AG04450 (cell line): ENCODE measurements at regions not wholly inside any gene's neighbourhood (a gene's known extent, or its start where the extent isn't known, plus 50 kb on each side); places are given as distances from the start of the nearest gene placed in this dataset.

Experiments used
- CTCF ChIA-PET: fragments of 300-600, 350-600 bp; formaldehyde crosslinking; extraction: SDS; loops from one replicate; lab custom pipeline; 2022; ENCODE audit warnings: antibody characterized with exemption, inconsistent platforms; lab: Charles Lee
- POLR2A ChIA-PET: fragments of 350-600 bp; formaldehyde crosslinking; extraction: SDS; loops from one replicate; lab custom pipeline; 2021; ENCODE audit warnings: antibody characterized with exemption, inconsistent platforms; lab: Yijun Ruan, JAX
- DNase-seq: peaks from one replicate; pipeline ENCODE4 v3.0.0-alpha.2; 2011; ENCODE audit warnings: low read depth, low spot score
- H3K27ac ChIP-seq: one replicate; pipeline ENCODE4 v1.5.1; 2012; ENCODE audit warnings: low read depth, low read length, control low read depth
- H3K27me3 ChIP-seq: one replicate; pipeline ENCODE4 v1.6.0; 2012; ENCODE audit warnings: low read length; ENCODE audit not compliant: control insufficient read depth, insufficient read depth
- H3K4me3 ChIP-seq: 2 replicates; pipeline ENCODE4 v1.5.1; 2011; ENCODE audit warnings: mild to moderate bottlenecking, low read depth, low read length, control low read depth
- H3K9me3 ChIP-seq: 2 replicates; pipeline ENCODE4 v1.5.1; 2012; ENCODE audit warnings: low read length; ENCODE audit not compliant: control insufficient read depth, insufficient read depth
- CTCF ChIP-seq: IDR thresholded peaks from 2 replicates; pipeline ENCODE4 v1.5.1; 2011; ENCODE audit warnings: low read depth, low read length, control low read depth, inconsistent platforms

GRCh38 chr1:30153743-30154449, 569.5 kb downstream of the MATN1 start:
- H3K27me3 ChIP-seq = no peaks in the 10 kb centered on the region
- no peak overlapping the region for H3K4me3 ChIP-seq
- no peaks in the 10 kb centered on the region for H3K9me3 ChIP-seq
- TF ChIP-seq CTCF = no peak
- CTCF ChIA-PET = no interaction called here
- DNase-seq = no peak
- POLR2A ChIA-PET = no interaction called here
- H3K27ac ChIP-seq = no peak overlapping the region

- Histone ChIP-seq H3K27ac (no peak overlapping the region), H3K27me3 (no peaks in the 10 kb centered on the region), H3K9me3 (no peaks in the 10 kb centered on the region), H3K4me3 (no peak overlapping the region)
- no peak for TF ChIP-seq CTCF
- CTCF ChIA-PET = no interaction called here
- DNase-seq = no peak
- POLR2A ChIA-PET = no interaction called here
These were observed 571.6 kb downstream of the MATN1 start for GRCh38 chr1:30151826-30152225.

DNA sequence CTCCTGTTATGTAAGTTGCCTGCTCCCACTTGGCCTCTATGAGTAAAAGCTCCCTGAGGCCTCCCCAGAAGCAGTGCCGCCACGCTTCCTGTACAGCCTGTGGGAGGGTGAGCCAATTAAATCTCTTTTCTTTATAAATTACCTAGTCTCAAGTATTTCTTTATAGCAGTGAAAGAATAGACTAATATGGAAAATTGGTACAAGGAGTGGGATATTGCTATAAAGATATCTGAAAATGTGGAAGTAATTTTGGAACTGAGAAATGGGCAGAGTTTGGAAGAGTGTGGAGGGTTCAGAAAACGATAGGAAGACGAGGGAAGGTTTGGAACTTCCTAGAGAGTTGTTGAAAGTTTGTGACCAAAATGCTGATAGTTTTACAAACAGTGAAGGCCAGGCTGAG, 572.3 kb downstream of the MATN1 start:
- H3K27ac ChIP-seq = no peak overlapping the region
- DNase-seq = no peak
- CTCF ChIA-PET = no interaction called here
- no peak overlapping the region for H3K4me3 ChIP-seq
- H3K9me3 ChIP-seq = no peaks in the 10 kb centered on the region
- POLR2A ChIA-PET = no interaction called here
- TF ChIP-seq CTCF = no peak
- no peaks in the 10 kb centered on the region for H3K27me3 ChIP-seq

GRCh38 chr1:30149226-30149625, 574.2 kb downstream of the MATN1 start:
- CTCF ChIA-PET = no interaction called here
- no peaks in the 10 kb centered on the region for H3K27me3 ChIP-seq
- H3K9me3 ChIP-seq = no peaks in the 10 kb centered on the region
- H3K27ac ChIP-seq = no peak overlapping the region
- no peak for TF ChIP-seq CTCF
- POLR2A ChIA-PET = no interaction called here
- no peak for DNase-seq
- no peak overlapping the region for H3K4me3 ChIP-seq

DNA sequence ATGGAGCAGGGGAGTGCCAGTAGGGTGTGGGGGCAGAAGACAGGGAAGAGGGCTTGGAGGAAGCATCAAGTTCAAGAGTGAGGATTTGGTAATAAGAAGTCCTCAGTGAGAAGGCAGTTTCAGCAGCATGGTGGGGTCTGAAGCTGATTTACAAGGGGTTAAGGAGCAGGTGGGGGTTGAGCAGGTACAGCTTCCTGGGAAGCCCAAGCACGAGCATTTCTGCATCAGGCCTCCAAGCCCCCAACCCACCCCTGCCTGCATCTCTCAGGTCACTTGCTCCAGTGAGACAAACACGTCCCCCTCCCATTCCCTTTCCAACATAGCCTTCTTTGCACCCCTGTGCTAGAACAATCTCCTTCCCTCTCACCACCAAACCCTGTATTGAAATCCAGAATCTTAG, 574.7 kb downstream of the MATN1 start:
- no peak for TF ChIP-seq CTCF
- ChIA-PET POLR2A (no interaction called here), CTCF (no interaction called here)
- Histone ChIP-seq H3K27ac (no peak overlapping the region), H3K27me3 (no peaks in the 10 kb centered on the region), H3K4me3 (no peak overlapping the region), H3K9me3 (no peaks in the 10 kb centered on the region)
- DNase-seq = no peak
